GM19043 (cell line): ENCODE measurements at regions not wholly inside any gene's neighbourhood (a gene's known extent, or its start where the extent isn't known, plus 50 kb on each side); places are given as distances from the start of the nearest gene placed in this dataset.
"Not testable (repeated sequence)": the region's sequence is repeated elsewhere in the genome, so short reads cannot be mapped to it uniquely, and the experiment has no call there.

Experiments used
- ATAC-seq: cut with Tn5 transposase; IDR thresholded peaks from one replicate; pipeline ENCODE4 v1.9.1; 2021; ENCODE audit warnings: low read depth; ENCODE audit not compliant: unreplicated experiment

DNA sequence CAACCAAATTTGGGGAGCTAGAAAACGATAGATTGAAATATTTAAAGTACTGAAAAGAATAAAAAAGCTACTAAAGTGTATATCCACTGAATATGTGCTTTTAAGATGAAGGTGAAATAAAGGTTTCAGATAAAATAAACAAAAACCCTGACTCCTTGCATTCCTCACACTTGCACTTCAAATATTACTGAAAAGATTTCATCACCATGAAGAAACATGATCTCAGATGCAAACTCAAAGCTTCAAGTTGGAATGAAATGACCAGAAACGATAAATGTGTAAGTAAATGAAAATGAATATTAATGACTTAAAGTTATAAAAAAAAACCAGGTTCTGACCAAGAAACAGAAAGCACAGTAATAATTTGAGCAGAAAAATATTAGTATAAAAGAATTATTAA is 1246.0 kb upstream of the ACVR2A start:
- ATAC-seq, result no peak

DNA sequence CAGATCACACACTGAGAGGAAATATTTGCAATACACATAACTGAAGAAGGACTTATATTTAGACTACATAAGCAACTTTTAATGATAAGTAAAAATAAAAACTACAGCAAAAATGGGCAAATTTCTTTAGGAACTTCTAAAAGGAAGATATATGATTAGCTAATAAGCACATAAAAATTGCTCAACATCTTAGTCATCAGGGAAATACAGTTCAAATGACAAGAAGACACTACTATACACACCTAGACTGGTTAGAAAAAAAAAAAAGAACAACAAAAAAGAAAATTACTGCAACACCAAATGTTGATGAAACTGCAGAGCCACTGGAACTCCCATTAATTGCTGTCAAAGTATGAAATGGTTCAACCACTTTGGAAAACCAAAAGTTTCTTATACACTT is 1247.5 kb upstream of the ACVR2A start:
- no peak for ATAC-seq

GRCh38 chr2:146591908-146592307 is 1252.9 kb upstream of the ACVR2A start:
- ATAC-seq, result no peak

DNA sequence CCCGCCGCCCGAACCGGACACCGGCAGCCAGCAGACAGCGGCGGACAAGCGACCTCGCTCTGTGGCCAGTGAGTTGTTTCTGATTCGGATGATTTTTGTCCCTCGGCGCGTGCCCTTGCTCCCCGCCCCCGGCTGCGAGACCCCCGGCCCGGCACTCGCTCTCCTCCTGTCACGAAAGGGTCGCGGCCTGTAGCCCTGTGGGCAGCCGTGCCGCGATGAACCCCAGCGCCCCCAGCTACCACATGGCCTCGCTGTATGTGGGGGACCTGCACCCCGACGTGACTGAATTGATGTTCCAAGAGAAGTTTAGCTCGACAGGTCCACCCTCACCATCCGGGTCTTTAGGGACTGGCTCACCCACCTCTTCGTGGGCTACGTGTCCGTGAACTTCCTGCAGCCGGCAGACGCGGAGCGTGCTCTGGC is 1257.5 kb upstream of the ACVR2A start:
- no peak for ATAC-seq

GRCh38 chr2:146584316-146584715 is 1260.5 kb upstream of the ACVR2A start:
- no peak for ATAC-seq

DNA sequence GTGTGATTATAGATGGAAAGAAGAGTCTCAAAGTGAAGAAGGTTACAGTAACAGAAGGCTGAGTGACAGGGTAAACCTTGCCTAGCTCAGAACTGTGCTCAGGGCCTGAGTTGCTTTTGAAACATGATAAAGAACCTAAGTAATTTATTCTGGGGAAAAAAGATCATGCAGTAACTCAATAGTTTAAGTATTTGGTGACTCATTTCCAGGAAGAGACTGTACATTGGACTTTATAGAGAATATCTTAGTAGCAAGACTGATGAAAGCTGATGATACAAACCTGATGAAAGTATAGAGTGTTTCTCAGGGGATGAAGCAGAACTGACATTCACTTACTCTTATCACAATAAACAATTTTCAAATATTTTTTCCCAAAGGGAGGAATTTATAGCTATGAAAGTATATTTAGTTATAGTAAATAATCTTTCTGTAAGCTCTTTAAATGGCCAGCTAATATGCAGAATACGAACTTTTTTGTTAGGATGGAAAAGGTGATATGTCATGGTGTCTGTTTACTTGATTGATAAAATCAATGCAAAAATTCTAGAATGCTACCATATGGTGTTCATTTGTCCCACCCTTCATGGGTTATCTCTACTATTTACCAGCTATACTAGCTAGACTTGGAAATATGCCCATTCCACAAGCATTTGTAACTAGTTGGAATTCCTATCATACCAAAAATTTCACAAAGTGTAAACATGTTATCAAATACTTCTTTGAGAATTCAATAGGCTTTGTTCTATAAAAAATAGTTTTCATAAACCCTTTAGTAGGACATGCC is 1265.5 kb upstream of the ACVR2A start:
- no peak for ATAC-seq

GRCh38 chr2:146576339-146577111 is 1268.3 kb upstream of the ACVR2A start:
- ATAC-seq, result no peak

- ATAC-seq, result no peak
Measured at GRCh38 chr2:146572598-146572997, 1272.2 kb upstream of the ACVR2A start.

- ATAC-seq, result no peak
Measured at GRCh38 chr2:146561996-146562395, 1282.8 kb upstream of the ACVR2A start.

DNA sequence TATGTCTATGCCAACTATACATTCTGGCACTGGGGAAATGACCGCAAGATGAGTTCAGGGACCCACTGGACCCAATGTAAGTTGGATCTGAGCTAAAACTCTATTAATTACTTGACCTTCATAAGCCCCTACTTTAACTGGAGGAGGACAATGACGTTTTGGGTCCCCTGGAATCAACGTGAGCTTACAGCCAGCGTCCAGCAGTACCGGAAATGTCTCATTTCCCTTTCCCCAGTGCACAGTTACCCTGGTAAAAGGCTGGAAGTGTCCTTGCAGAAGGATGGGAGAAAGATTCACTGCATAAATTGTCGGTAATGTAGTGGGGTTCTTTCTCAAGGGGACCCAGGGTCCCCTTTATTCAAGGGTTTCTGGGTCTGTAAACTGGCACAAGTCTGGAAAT is 1297.6 kb upstream of the ACVR2A start:
- ATAC-seq, result no peak

- ATAC-seq, result no peak
Measured at GRCh38 chr2:146544701-146545100, 1300.1 kb upstream of the ACVR2A start.

DNA sequence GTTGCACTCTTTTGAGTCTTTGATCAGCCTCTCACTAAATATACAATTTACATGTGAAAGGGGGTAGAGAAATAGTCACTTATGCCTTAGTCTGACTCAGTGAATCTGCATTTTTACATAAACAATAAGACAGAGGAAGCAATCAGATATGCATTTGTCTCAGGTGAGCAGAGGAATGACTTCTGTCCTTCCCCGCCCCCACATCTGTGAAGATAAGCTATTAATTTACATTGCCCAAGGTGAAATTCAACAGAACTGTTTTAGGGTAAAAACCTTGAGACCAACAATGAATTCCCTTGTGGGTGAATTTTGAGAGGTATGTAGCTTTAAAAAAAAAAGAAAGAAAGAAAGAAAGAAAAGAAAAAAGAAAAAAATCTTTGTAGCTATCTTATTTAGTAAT is 1302.9 kb upstream of the ACVR2A start:
- ATAC-seq, result no peak

- ATAC-seq, result no peak
Measured at GRCh38 chr2:146540271-146540932, 1304.4 kb upstream of the ACVR2A start.

GRCh38 chr2:146539739-146540138 is 1305.1 kb upstream of the ACVR2A start:
- not testable (repeated sequence) for ATAC-seq

DNA sequence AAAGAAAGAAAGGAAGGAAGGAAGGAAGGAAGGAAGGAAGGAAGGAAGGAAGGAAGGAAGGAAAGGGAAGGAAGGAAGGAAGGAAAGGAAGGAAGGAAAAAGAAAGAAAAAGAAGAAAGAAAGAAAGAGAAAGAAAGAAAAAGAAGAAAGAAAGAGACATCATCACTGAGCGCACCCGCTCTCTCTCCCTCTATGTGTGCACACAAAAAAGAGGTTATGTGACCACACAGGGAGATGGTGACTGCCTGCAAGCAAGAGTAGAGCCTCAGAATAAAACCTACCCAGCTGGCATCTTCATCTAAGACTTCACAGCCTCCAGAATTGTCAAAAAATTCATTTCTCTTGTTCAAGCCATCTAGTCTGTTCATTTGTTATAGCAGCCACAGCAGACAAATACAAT is 1307.4 kb upstream of the ACVR2A start:
- no peak for ATAC-seq

- no peak for ATAC-seq
Measured at GRCh38 chr2:146532509-146533147, 1312.2 kb upstream of the ACVR2A start.

DNA sequence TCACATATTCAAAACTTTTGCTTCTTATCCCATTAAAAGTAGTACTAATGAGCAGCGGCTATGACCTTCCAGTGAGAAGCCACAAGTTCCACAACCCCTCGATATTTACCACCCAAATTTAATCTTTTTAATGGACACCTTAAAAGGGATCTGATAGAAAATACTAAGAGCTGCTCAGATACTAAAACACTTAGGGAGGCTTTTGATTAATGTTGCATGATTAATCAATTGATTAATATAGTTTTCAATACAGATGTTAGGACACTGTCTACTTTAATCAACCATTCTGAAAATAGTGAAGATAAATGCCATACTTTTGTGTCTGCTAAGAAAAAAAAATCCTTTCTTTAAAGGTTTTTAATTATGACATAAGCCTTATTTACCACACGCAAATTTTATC is 1312.8 kb upstream of the ACVR2A start:
- no peak for ATAC-seq

- ATAC-seq, result no peak
Measured at GRCh38 chr2:146530886-146531285, 1313.9 kb upstream of the ACVR2A start.

GRCh38 chr2:146527166-146527565 is 1317.7 kb upstream of the ACVR2A start:
- no peak for ATAC-seq

- ATAC-seq, result no peak
Measured at GRCh38 chr2:146523196-146523595, 1321.6 kb upstream of the ACVR2A start.

DNA sequence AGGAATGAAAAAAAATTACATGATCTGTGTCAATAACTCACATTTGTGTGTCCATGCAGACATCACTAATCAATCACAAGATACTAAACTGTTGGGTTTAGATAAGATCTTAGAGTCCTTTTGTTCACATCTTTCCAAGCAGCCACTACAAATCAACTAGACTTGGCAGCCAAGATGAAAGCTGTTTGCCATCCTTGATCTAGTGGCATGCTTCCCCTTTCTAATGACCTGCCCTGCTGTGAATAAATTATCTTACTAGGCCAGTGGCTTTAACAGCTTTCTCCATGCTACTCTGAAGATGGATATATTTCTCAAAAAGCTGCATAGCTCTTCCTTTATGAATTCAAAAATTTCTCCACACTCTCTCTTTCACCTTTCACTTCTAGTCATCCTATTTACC is 1338.0 kb upstream of the ACVR2A start:
- no peak for ATAC-seq
